WTC11 (cell line): ENCODE measurements at regions not wholly inside any gene's neighbourhood (a gene's known extent, or its start where the extent isn't known, plus 50 kb on each side); places are given as distances from the start of the nearest gene placed in this dataset.
"Not testable (repeated sequence)": the region's sequence is repeated elsewhere in the genome, so short reads cannot be mapped to it uniquely, and the experiment has no call there.

ENCODE experiments used
- CREB1 ChIP-seq: sonication (generic); formaldehyde crosslinking; IDR thresholded peaks from 2 replicates; pipeline ENCODE4 v1.8.0; 2023; ENCODE audit warnings: mild to moderate bottlenecking, missing genetic modification reagents
- CTCF ChIP-seq: fragments of 200-600 bp; IDR thresholded peaks from 2 replicates; pipeline ENCODE4 v1.8.0; 2022; ENCODE audit warnings: antibody characterized with exemption
- NR2C2 ChIP-seq: sonication (generic); formaldehyde crosslinking; IDR thresholded peaks from 2 replicates; pipeline ENCODE4 v1.8.0; 2022; ENCODE audit warnings: mild to moderate bottlenecking, missing genetic modification reagents

- TF ChIP-seq NR2C2 (CRISPR knock-in tag); CREB1 (CRISPR knock-in tag); CTCF: not testable (repeated sequence)
Observed at GRCh38 chr22:10662818-10663217, 4865.2 kb upstream of the OR11H1 start.
